ENCODE measurements at regions not wholly inside any gene's neighbourhood (a gene's known extent, or its start where the extent isn't known, plus 50 kb on each side); places are given as distances from the start of the nearest gene placed in this dataset.

DNA sequence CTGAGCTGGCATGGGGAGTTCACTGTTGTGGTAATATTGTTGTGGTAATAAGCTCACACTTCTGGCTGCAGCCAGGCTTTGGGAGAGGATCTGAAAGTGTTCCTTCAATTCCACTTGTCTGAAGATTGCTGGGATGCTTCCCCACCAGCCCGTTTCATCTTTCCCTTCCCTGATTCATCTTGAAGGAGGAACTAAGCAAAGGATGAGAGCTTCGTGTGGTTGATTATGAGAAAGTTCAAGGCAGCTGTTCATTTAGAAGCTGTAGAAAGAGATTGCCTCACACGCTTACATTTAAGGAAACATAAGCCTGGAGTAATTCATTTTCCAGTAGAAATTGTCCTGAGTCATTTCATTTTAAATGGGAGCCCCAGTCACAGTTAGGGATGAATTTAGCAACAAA is 122.4 kb upstream of the GAS1 start:
- TF ChIP-seq, protein P1, sequence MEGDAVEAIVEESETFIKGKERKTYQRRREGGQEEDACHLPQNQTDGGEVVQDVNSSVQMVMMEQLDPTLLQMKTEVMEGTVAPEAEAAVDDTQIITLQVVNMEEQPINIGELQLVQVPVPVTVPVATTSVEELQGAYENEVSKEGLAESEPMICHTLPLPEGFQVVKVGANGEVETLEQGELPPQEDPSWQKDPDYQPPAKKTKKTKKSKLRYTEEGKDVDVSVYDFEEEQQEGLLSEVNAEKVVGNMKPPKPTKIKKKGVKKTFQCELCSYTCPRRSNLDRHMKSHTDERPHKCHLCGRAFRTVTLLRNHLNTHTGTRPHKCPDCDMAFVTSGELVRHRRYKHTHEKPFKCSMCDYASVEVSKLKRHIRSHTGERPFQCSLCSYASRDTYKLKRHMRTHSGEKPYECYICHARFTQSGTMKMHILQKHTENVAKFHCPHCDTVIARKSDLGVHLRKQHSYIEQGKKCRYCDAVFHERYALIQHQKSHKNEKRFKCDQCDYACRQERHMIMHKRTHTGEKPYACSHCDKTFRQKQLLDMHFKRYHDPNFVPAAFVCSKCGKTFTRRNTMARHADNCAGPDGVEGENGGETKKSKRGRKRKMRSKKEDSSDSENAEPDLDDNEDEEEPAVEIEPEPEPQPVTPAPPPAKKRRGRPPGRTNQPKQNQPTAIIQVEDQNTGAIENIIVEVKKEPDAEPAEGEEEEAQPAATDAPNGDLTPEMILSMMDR (IDR thresholded peaks at IDR 0.05), result no peak
- no peak for TF ChIP-seq POLR2A (IDR thresholded peaks at IDR 0.05)
- Histone ChIP-seq H3K27me3 (no peaks in the 10 kb centered on the region), H3K4me3 (no peak overlapping the region), H3K4me1 (no peaks in the 10 kb centered on the region), H3K36me3 (no peaks in the 10 kb centered on the region), H3K27ac (no peak overlapping the region), H3K9me3 (no peaks in the 10 kb centered on the region)
- 60 to 71% methylated on average over 3 of the region's 3 CpGs for WGBS, 2 donors
- DNase-seq, result no peak
- intact Hi-C loops (cut with DNase I), result no loop called here

DNA sequence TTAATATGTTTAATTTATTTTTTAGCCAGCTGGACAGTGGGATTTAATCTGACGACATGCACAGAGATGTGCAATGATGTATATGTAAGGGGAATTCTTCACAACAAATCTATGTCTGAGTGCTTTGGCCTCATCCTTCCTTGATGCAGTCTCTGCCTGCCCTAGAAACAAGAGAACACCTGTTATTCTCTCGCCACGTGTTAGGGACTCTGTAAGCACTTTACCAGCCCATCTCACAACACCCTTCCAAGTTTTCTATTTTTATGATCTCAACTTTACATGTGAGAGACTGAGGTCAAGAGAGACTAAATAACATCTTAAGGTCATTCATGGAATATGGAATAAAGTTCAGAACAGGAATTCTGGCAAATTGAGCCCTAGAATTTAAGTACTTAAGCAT is 123.0 kb upstream of the GAS1 start:
- H3K9me3 ChIP-seq, result no peaks in the 10 kb centered on the region
- intact Hi-C loops (cut with DNase I), result no loop called here
- no peaks in the 10 kb centered on the region for H3K36me3 ChIP-seq
- H3K27ac ChIP-seq, result no peak overlapping the region
- DNase-seq, result no peak
- WGBS, 2 donors, result 70 to 80% methylated on average over 3 of the region's 3 CpGs
- H3K27me3 ChIP-seq, result no peaks in the 10 kb centered on the region
- no peak overlapping the region for H3K4me3 ChIP-seq
- no peaks in the 10 kb centered on the region for H3K4me1 ChIP-seq
- TF ChIP-seq POLR2A (IDR thresholded peaks at IDR 0.05), result no peak
- TF ChIP-seq, protein P1 (IDR thresholded peaks at IDR 0.05), result no peak

DNA sequence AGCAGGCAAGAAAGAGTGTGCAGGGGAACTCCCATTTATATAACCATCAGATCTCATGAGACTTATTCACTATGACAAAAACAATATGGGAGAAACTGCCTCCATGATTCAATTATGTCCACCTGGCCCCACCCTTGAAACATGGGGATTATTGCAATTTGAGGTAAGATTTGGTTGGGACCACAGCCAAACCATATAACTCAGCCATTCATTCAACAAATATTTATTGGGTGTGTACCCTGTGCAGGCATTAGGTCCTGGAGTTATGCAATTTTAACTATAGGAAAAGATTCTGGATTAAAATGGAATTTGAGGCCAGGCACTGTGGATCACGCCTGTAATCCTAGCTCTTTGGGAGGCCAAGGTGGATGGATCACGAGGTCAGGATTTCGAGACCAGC is 124.2 kb upstream of the GAS1 start:
- Histone ChIP-seq H3K27me3 (no peaks in the 10 kb centered on the region), H3K36me3 (no peaks in the 10 kb centered on the region), H3K27ac (no peak overlapping the region), H3K9me3 (no peaks in the 10 kb centered on the region), H3K4me1 (no peaks in the 10 kb centered on the region), H3K4me3 (no peak overlapping the region)
- no peak for DNase-seq
- intact Hi-C loops (cut with DNase I), result no loop called here
- WGBS, 2 donors, result 46 to 64% methylated on average over 3 of the region's 3 CpGs
- TF ChIP-seq, protein P1 (IDR thresholded peaks at IDR 0.05), result no peak
- no peak for TF ChIP-seq POLR2A (IDR thresholded peaks at IDR 0.05)

DNA sequence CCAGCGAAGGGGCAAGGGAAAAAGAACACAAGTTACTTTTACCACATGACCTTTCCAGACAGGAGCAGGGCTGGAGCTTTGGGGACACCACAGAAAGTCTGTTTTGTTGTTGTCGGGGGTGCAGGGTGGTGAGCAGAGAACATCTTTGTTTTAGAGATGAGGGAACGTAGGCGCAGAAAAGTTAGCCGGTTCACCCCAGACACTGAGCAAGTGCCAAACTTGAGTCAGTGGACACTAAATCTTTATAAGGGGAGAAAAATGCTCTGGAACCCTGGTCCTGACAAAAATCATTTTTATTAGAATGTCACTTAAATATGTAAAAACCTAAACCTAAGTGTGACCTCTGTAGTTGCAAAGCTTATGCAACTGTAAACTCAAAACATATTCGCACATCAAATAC is 126.4 kb upstream of the GAS1 start:
- WGBS, 2 donors, result 92 to 94% methylated on average over 6 of the region's 6 CpGs
- DNase-seq, result no peak
- no peaks in the 10 kb centered on the region for H3K4me1 ChIP-seq
- no peaks in the 10 kb centered on the region for H3K9me3 ChIP-seq
- no peak overlapping the region for H3K4me3 ChIP-seq
- H3K27ac ChIP-seq, result no peak overlapping the region
- no peak for TF ChIP-seq POLR2A (IDR thresholded peaks at IDR 0.05)
- TF ChIP-seq, protein P1 (IDR thresholded peaks at IDR 0.05), result no peak
- no peaks in the 10 kb centered on the region for H3K36me3 ChIP-seq
- intact Hi-C loops (cut with DNase I), result no loop called here
- H3K27me3 ChIP-seq, result no peaks in the 10 kb centered on the region

DNA sequence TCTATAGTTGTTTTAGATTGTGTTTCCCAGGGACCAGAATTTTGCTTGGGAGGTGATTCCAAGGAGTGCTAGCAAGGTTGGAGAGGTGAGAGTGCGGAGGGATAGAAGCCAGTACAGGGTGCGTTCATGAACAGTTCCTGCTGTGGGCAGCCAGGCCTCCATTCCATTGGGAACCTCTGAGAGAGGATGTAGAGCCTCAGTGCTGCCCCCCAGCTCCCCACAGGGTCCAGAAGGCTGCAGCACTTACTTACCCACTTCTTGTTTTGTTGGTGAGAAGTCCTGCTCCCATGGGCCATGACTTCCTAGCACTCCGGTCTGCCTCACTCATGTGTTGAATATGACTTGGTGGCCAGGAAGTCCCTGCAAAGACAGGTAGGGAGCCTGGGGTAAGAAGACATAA is 128.2 kb upstream of the GAS1 start:
- WGBS, 2 donors, result 78 to 95% methylated on average over 2 of the region's 3 CpGs
- Histone ChIP-seq H3K4me1 (no peaks in the 10 kb centered on the region), H3K27ac (no peak overlapping the region), H3K36me3 (no peaks in the 10 kb centered on the region), H3K4me3 (no peak overlapping the region), H3K9me3 (no peaks in the 10 kb centered on the region), H3K27me3 (no peaks in the 10 kb centered on the region)
- TF ChIP-seq POLR2A (IDR thresholded peaks at IDR 0.05), result no peak
- TF ChIP-seq, protein P1 (IDR thresholded peaks at IDR 0.05), result no peak
- no peak for DNase-seq
- intact Hi-C loops (cut with DNase I), result no loop called here
